ENCODE measurements at regions not wholly inside any gene's neighbourhood (a gene's known extent, or its start where the extent isn't known, plus 50 kb on each side); places are given as distances from the start of the nearest gene placed in this dataset.
"Not testable (repeated sequence)": the region's sequence is repeated elsewhere in the genome, so short reads cannot be mapped to it uniquely, and the experiment has no call there.

- Histone ChIP-seq H3K9me3 (ENCODE audit: severe bottlenecking) (no peaks in the 10 kb centered on the region), H3K36me3 (no peaks in the 10 kb centered on the region), H3K27me3 (ENCODE audit: insufficient read depth, low read depth, severe bottlenecking) (no peaks in the 10 kb centered on the region), H3K27ac (no peak overlapping the region), H3K4me3 (ENCODE audit: low read depth, low read length) (no peak overlapping the region)
- DNase-seq = no peak
- no peak for TF ChIP-seq CTCF (IDR thresholded peaks at IDR 0.05; ENCODE audit: low read depth, low read length)
These were observed 103.6 kb upstream of the SPATA12 start for GRCh38 chr3:56956906-56957305.

- DNase-seq = no peak
- Histone ChIP-seq H3K36me3 (no peaks in the 10 kb centered on the region), H3K27ac (no peak overlapping the region), H3K9me3 (ENCODE audit: severe bottlenecking) (no peaks in the 10 kb centered on the region), H3K4me3 (ENCODE audit: low read depth, low read length) (no peak overlapping the region), H3K27me3 (ENCODE audit: insufficient read depth, low read depth, severe bottlenecking) (no peaks in the 10 kb centered on the region)
- no peak for TF ChIP-seq CTCF (IDR thresholded peaks at IDR 0.05; ENCODE audit: low read depth, low read length)
These were observed 104.9 kb upstream of the SPATA12 start for GRCh38 chr3:56955492-56956111.

- no peak for DNase-seq
These were observed 106.3 kb upstream of the SPATA12 start for GRCh38 chr3:56954125-56954524.

GRCh38 chr3:56952846-56953245 is 107.6 kb upstream of the SPATA12 start:
- H3K36me3 ChIP-seq = no peaks in the 10 kb centered on the region
- no peaks in the 10 kb centered on the region for H3K9me3 ChIP-seq (ENCODE audit: severe bottlenecking)
- no peak for TF ChIP-seq CTCF (IDR thresholded peaks at IDR 0.05; ENCODE audit: low read depth, low read length)
- no peak overlapping the region for H3K4me3 ChIP-seq (ENCODE audit: low read depth, low read length)
- no peak for DNase-seq
- no peak overlapping the region for H3K27ac ChIP-seq
- no peaks in the 10 kb centered on the region for H3K27me3 ChIP-seq (ENCODE audit: insufficient read depth, low read depth, severe bottlenecking)

More at GRCh38 chr3:56954125-56954524, 106.3 kb upstream of the SPATA12 start:
- no peak overlapping the region for H3K4me3 ChIP-seq (ENCODE audit: low read depth, low read length)
- TF ChIP-seq CTCF (IDR thresholded peaks at IDR 0.05; ENCODE audit: low read depth, low read length) = no peak
- H3K27ac ChIP-seq = no peak overlapping the region
- no peaks in the 10 kb centered on the region for H3K36me3 ChIP-seq
- H3K27me3 ChIP-seq (ENCODE audit: insufficient read depth, low read depth, severe bottlenecking) = no peaks in the 10 kb centered on the region
- no peaks in the 10 kb centered on the region for H3K9me3 ChIP-seq (ENCODE audit: severe bottlenecking)

GRCh38 chr3:56952061-56952460 is 108.4 kb upstream of the SPATA12 start:
- Histone ChIP-seq H3K27me3 (ENCODE audit: insufficient read depth, low read depth, severe bottlenecking) (no peaks in the 10 kb centered on the region), H3K4me3 (ENCODE audit: low read depth, low read length) (no peak overlapping the region), H3K36me3 (no peaks in the 10 kb centered on the region), H3K27ac (no peak overlapping the region), H3K9me3 (ENCODE audit: severe bottlenecking) (no peaks in the 10 kb centered on the region)
- no peak for DNase-seq
- TF ChIP-seq CTCF (IDR thresholded peaks at IDR 0.05; ENCODE audit: low read depth, low read length) = no peak

- TF ChIP-seq CTCF (IDR thresholded peaks at IDR 0.05; ENCODE audit: low read depth, low read length) = no peak
- Histone ChIP-seq H3K9me3 (ENCODE audit: severe bottlenecking) (no peaks in the 10 kb centered on the region), H3K27ac (no peak overlapping the region), H3K27me3 (ENCODE audit: insufficient read depth, low read depth, severe bottlenecking) (no peaks in the 10 kb centered on the region), H3K36me3 (no peaks in the 10 kb centered on the region), H3K4me3 (ENCODE audit: low read depth, low read length) (no peak overlapping the region)
- no peak for DNase-seq
These were observed 109.1 kb upstream of the SPATA12 start for GRCh38 chr3:56951366-56951765.

- not testable (repeated sequence) for H3K9me3 ChIP-seq (ENCODE audit: severe bottlenecking); H3K27ac ChIP-seq; H3K4me3 ChIP-seq (ENCODE audit: low read depth, low read length); H3K27me3 ChIP-seq (ENCODE audit: insufficient read depth, low read depth, severe bottlenecking); DNase-seq; H3K36me3 ChIP-seq
These were observed 115.1 kb upstream of the SPATA12 start for GRCh38 chr3:56945378-56945777.
